ENCODE measurements at regions not wholly inside any gene's neighbourhood (a gene's known extent, or its start where the extent isn't known, plus 50 kb on each side); places are given as distances from the start of the nearest gene placed in this dataset.

- no peaks in the 10 kb centered on the region for H3K36me3 ChIP-seq (ENCODE audit: control insufficient read depth, insufficient read depth, low read length)
- H3K27me3 ChIP-seq (replicated peaks; ENCODE audit: control insufficient read depth, insufficient read depth, low read length), result no peaks in the 10 kb centered on the region
- DNase-seq (ENCODE audit: extremely low read depth, insufficient read length), result no peak
- TF ChIP-seq, protein P1, sequence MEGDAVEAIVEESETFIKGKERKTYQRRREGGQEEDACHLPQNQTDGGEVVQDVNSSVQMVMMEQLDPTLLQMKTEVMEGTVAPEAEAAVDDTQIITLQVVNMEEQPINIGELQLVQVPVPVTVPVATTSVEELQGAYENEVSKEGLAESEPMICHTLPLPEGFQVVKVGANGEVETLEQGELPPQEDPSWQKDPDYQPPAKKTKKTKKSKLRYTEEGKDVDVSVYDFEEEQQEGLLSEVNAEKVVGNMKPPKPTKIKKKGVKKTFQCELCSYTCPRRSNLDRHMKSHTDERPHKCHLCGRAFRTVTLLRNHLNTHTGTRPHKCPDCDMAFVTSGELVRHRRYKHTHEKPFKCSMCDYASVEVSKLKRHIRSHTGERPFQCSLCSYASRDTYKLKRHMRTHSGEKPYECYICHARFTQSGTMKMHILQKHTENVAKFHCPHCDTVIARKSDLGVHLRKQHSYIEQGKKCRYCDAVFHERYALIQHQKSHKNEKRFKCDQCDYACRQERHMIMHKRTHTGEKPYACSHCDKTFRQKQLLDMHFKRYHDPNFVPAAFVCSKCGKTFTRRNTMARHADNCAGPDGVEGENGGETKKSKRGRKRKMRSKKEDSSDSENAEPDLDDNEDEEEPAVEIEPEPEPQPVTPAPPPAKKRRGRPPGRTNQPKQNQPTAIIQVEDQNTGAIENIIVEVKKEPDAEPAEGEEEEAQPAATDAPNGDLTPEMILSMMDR (IDR thresholded peaks at IDR 0.05; ENCODE audit: insufficient read depth, low read length, poor library complexity, severe bottlenecking), result no peak
- H3K4me3 ChIP-seq (replicated peaks; ENCODE audit: low read depth, low read length), result no peak overlapping the region
These were observed 313.4 kb upstream of the C1orf174 start for GRCh38 chr1:4213366-4213973.

- DNase-seq (ENCODE audit: extremely low read depth, insufficient read length), result no peak
- TF ChIP-seq, protein P1 (IDR thresholded peaks at IDR 0.05; ENCODE audit: insufficient read depth, low read length, poor library complexity, severe bottlenecking), result no peak
- Histone ChIP-seq H3K36me3 (ENCODE audit: control insufficient read depth, insufficient read depth, low read length) (no peaks in the 10 kb centered on the region), H3K27me3 (replicated peaks; ENCODE audit: control insufficient read depth, insufficient read depth, low read length) (no peaks in the 10 kb centered on the region), H3K4me3 (replicated peaks; ENCODE audit: low read depth, low read length) (no peak overlapping the region)
These were observed 314.8 kb upstream of the C1orf174 start for GRCh38 chr1:4214826-4215225.

GRCh38 chr1:4215391-4215790, 315.3 kb upstream of the C1orf174 start:
- TF ChIP-seq, protein P1 (IDR thresholded peaks at IDR 0.05; ENCODE audit: insufficient read depth, low read length, poor library complexity, severe bottlenecking), result no peak
- Histone ChIP-seq H3K27me3 (replicated peaks; ENCODE audit: control insufficient read depth, insufficient read depth, low read length) (no peaks in the 10 kb centered on the region), H3K4me3 (replicated peaks; ENCODE audit: low read depth, low read length) (no peak overlapping the region), H3K36me3 (ENCODE audit: control insufficient read depth, insufficient read depth, low read length) (no peaks in the 10 kb centered on the region)
- no peak for DNase-seq (ENCODE audit: extremely low read depth, insufficient read length)

DNA sequence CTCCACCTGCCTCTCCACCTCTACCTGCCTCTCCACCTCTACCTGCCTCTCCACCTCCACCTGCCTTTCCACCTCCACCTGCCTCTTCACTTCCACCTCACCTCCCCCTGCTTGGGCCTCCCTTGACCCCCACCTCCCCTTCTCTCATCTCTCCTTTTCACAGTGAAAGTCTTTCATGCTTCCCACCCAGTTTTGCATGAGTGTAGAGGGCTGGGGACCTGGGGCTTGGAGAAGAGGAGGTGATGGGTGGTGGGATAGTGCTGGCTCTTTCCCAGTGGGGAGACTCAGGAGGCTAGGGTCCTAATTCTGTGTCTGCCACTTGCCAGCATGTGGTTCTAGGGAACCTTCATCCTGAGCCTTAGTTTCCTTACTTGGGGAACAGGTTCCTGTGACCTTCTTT, 316.2 kb upstream of the C1orf174 start:
- no peak for DNase-seq (ENCODE audit: extremely low read depth, insufficient read length)
- Histone ChIP-seq H3K4me3 (replicated peaks; ENCODE audit: low read depth, low read length) (no peak overlapping the region), H3K36me3 (ENCODE audit: control insufficient read depth, insufficient read depth, low read length) (no peaks in the 10 kb centered on the region), H3K27me3 (replicated peaks; ENCODE audit: control insufficient read depth, insufficient read depth, low read length) (no peaks in the 10 kb centered on the region)
- TF ChIP-seq, protein P1 (IDR thresholded peaks at IDR 0.05; ENCODE audit: insufficient read depth, low read length, poor library complexity, severe bottlenecking), result no peak

DNA sequence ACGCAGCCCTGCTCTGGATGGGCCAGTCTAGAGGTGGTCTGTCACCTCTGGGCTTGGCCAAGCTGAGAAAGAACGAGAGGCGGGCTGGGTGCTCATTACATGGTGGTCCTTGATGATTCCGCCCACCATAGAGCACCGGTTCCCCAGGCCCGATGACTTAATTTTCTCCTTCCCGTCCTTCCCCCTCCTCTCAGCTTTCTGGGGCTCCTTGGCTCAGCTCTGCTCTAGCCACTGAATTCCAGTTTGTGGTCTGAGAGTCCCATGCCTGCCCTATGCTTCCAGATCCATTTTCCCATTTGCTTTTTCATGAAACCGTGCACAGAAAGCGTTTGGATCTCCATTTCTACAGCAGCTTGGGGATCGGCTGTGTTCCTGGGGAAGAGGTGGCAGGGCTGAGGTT, 318.5 kb upstream of the C1orf174 start:
- no peaks in the 10 kb centered on the region for H3K27me3 ChIP-seq (replicated peaks; ENCODE audit: control insufficient read depth, insufficient read depth, low read length)
- TF ChIP-seq, protein P1 (IDR thresholded peaks at IDR 0.05; ENCODE audit: insufficient read depth, low read length, poor library complexity, severe bottlenecking), result no peak

DNA sequence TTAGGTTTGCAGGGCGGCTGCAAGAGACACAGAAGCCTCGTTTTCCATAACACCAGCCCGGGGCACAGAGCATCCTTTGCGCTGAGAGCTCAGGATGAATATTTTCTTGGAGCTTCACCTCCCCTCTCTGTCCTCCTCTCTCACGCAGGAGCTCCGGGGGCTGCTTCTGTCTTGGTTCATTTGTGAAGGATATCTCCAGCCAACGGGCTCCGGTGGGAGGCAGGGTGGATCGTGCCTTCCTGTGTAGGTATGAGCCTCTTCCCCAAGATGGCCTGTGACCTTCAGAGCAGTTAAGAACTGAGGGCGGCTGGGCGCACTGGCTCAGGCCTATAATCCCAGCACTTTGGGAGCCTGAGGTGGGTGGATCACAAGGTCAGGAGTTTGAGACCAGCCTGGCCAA, 319.0 kb upstream of the C1orf174 start:
- no peak for DNase-seq (ENCODE audit: extremely low read depth, insufficient read length)
- H3K27me3 ChIP-seq (replicated peaks; ENCODE audit: control insufficient read depth, insufficient read depth, low read length), result no peaks in the 10 kb centered on the region
- H3K4me3 ChIP-seq (replicated peaks; ENCODE audit: low read depth, low read length), result no peak overlapping the region
- H3K36me3 ChIP-seq (ENCODE audit: control insufficient read depth, insufficient read depth, low read length), result no peaks in the 10 kb centered on the region
- TF ChIP-seq, protein P1 (IDR thresholded peaks at IDR 0.05; ENCODE audit: insufficient read depth, low read length, poor library complexity, severe bottlenecking), result no peak

More for the DNA sequence above, 318.5 kb upstream of the C1orf174 start:
- H3K36me3 ChIP-seq (ENCODE audit: control insufficient read depth, insufficient read depth, low read length), result no peaks in the 10 kb centered on the region
- no peak for DNase-seq (ENCODE audit: extremely low read depth, insufficient read length)
- no peak overlapping the region for H3K4me3 ChIP-seq (replicated peaks; ENCODE audit: low read depth, low read length)

Measured in GM06990 (cell line).